ENCODE measurements at regions not wholly inside any gene's neighbourhood (a gene's known extent, or its start where the extent isn't known, plus 50 kb on each side); places are given as distances from the start of the nearest gene placed in this dataset.

GRCh38 chrX:113539599-113540356 lies 699.1 kb upstream of the AMOT start:
- H3K9me3 ChIP-seq (ENCODE audit: low read length) = no peaks in the 10 kb centered on the region
- ChIA-PET POLR2A (no interaction called here), CTCF (no interaction called here)
- no peaks in the 10 kb centered on the region for H3K4me1 Mint-ChIP-seq
- H3K36me3 Mint-ChIP-seq = no peaks in the 10 kb centered on the region
- peaks cover 0 to 5% (median 3%) of the 10 kb centered on the region in 5 donors for H3K9me3 Mint-ChIP-seq
- no peak for DNase-seq
- H3K27me3 ChIP-seq (ENCODE audit: insufficient read depth, low read length, poor library complexity, severe bottlenecking) = no peaks in the 10 kb centered on the region
- no peaks in the 10 kb centered on the region for H3K4me1 ChIP-seq (ENCODE audit: insufficient read depth, low read length)
- H3K27me3 Mint-ChIP-seq = no peaks in the 10 kb centered on the region
- no peaks in the 10 kb centered on the region for H3K36me3 ChIP-seq (ENCODE audit: insufficient read depth, low read length)
- H3K4me3 Mint-ChIP-seq = no peak overlapping the region
- no peak overlapping the region for H3K4me3 ChIP-seq (ENCODE audit: low read length)
- no peak overlapping the region for H3K27ac Mint-ChIP-seq
- H3K27ac ChIP-seq (ENCODE audit: low read depth, low read length) = no peak overlapping the region

- H3K27me3 ChIP-seq (ENCODE audit: insufficient read depth, low read length, poor library complexity, severe bottlenecking) = no peaks in the 10 kb centered on the region
- H3K9me3 ChIP-seq (ENCODE audit: low read length) = no peaks in the 10 kb centered on the region
- no peak for DNase-seq
- Mint-ChIP-seq H3K27ac (no peak overlapping the region), H3K27me3 (peaks cover 0 to 5% of the 10 kb centered on the region in 2 donors), H3K4me1 (no peaks in the 10 kb centered on the region), H3K36me3 (no peaks in the 10 kb centered on the region), H3K9me3 (peaks cover 0 to 8% (median 4%) of the 10 kb centered on the region in 5 donors), H3K4me3 (no peak overlapping the region)
- CTCF ChIA-PET = no interaction called here
- no peaks in the 10 kb centered on the region for H3K4me1 ChIP-seq (ENCODE audit: insufficient read depth, low read length)
- H3K4me3 ChIP-seq (ENCODE audit: low read length) = no peak overlapping the region
- no peaks in the 10 kb centered on the region for H3K36me3 ChIP-seq (ENCODE audit: insufficient read depth, low read length)
- H3K27ac ChIP-seq (ENCODE audit: low read depth, low read length) = no peak overlapping the region
- POLR2A ChIA-PET = no interaction called here
Observed at GRCh38 chrX:113529426-113530013, 688.9 kb upstream of the AMOT start.

GRCh38 chrX:113522814-113523213 lies 682.2 kb upstream of the AMOT start:
- DNase-seq = no peak
- H3K36me3 Mint-ChIP-seq = no peaks in the 10 kb centered on the region
- no peaks in the 10 kb centered on the region for H3K4me1 Mint-ChIP-seq
- H3K4me1 ChIP-seq (ENCODE audit: insufficient read depth, low read length) = no peaks in the 10 kb centered on the region
- no peak overlapping the region for H3K27ac ChIP-seq (ENCODE audit: low read depth, low read length)
- no peaks in the 10 kb centered on the region for H3K9me3 ChIP-seq (ENCODE audit: low read length)
- H3K9me3 Mint-ChIP-seq = peaks cover 0 to 8% (median 0%) of the 10 kb centered on the region in 5 donors
- no peak overlapping the region for H3K27ac Mint-ChIP-seq
- H3K27me3 ChIP-seq (ENCODE audit: insufficient read depth, low read length, poor library complexity, severe bottlenecking) = no peaks in the 10 kb centered on the region
- H3K36me3 ChIP-seq (ENCODE audit: insufficient read depth, low read length) = no peaks in the 10 kb centered on the region
- ChIA-PET POLR2A (no interaction called here), CTCF (no interaction called here)
- peaks cover 0 to 2% of the 10 kb centered on the region in 2 donors for H3K27me3 Mint-ChIP-seq
- no peak overlapping the region for H3K4me3 Mint-ChIP-seq
- no peak overlapping the region for H3K4me3 ChIP-seq (ENCODE audit: low read length)

GRCh38 chrX:113514906-113515305 lies 674.3 kb upstream of the AMOT start:
- Mint-ChIP-seq H3K27me3 (no peaks in the 10 kb centered on the region), H3K27ac (no peak overlapping the region)

GRCh38 chrX:113512700-113513395 lies 672.2 kb upstream of the AMOT start:
- H3K27ac ChIP-seq (ENCODE audit: low read depth, low read length) = no peak overlapping the region
- Mint-ChIP-seq H3K4me3 (no peak overlapping the region), H3K4me1 (no peaks in the 10 kb centered on the region), H3K36me3 (no peaks in the 10 kb centered on the region), H3K27me3 (no peaks in the 10 kb centered on the region), H3K9me3 (peaks cover 0 to 8% (median 4%) of the 10 kb centered on the region in 5 donors), H3K27ac (no peak overlapping the region)
- H3K36me3 ChIP-seq (ENCODE audit: insufficient read depth, low read length) = no peaks in the 10 kb centered on the region
- H3K9me3 ChIP-seq (ENCODE audit: low read length) = no peaks in the 10 kb centered on the region
- H3K27me3 ChIP-seq (ENCODE audit: insufficient read depth, low read length, poor library complexity, severe bottlenecking) = no peaks in the 10 kb centered on the region
- ChIA-PET POLR2A (no interaction called here), CTCF (no interaction called here)
- DNase-seq = no peak
- H3K4me3 ChIP-seq (ENCODE audit: low read length) = no peak overlapping the region
- no peaks in the 10 kb centered on the region for H3K4me1 ChIP-seq (ENCODE audit: insufficient read depth, low read length)

More at GRCh38 chrX:113514906-113515305, 674.3 kb upstream of the AMOT start:
- ChIA-PET POLR2A (no interaction called here), CTCF (no interaction called here)
- Mint-ChIP-seq H3K9me3 (peaks cover 0 to 8% (median 2%) of the 10 kb centered on the region in 5 donors), H3K4me1 (no peaks in the 10 kb centered on the region), H3K4me3 (no peak overlapping the region), H3K36me3 (no peaks in the 10 kb centered on the region)
- no peaks in the 10 kb centered on the region for H3K36me3 ChIP-seq (ENCODE audit: insufficient read depth, low read length)
- H3K4me3 ChIP-seq (ENCODE audit: low read length) = no peak overlapping the region
- no peak overlapping the region for H3K27ac ChIP-seq (ENCODE audit: low read depth, low read length)
- DNase-seq = no peak
- no peaks in the 10 kb centered on the region for H3K9me3 ChIP-seq (ENCODE audit: low read length)
- H3K4me1 ChIP-seq (ENCODE audit: insufficient read depth, low read length) = no peaks in the 10 kb centered on the region
- H3K27me3 ChIP-seq (ENCODE audit: insufficient read depth, low read length, poor library complexity, severe bottlenecking) = no peaks in the 10 kb centered on the region

- Mint-ChIP-seq H3K27ac (no peak overlapping the region), H3K27me3 (no peaks in the 10 kb centered on the region), H3K36me3 (no peaks in the 10 kb centered on the region), H3K4me1 (no peaks in the 10 kb centered on the region), H3K9me3 (peaks cover 0 to 6% (median 4%) of the 10 kb centered on the region in 5 donors), H3K4me3 (no peak overlapping the region)
- H3K4me1 ChIP-seq (ENCODE audit: insufficient read depth, low read length) = no peaks in the 10 kb centered on the region
- H3K27ac ChIP-seq (ENCODE audit: low read depth, low read length) = no peak overlapping the region
- no peak overlapping the region for H3K4me3 ChIP-seq (ENCODE audit: low read length)
- no peaks in the 10 kb centered on the region for H3K27me3 ChIP-seq (ENCODE audit: insufficient read depth, low read length, poor library complexity, severe bottlenecking)
- no peak for DNase-seq
- H3K9me3 ChIP-seq (ENCODE audit: low read length) = no peaks in the 10 kb centered on the region
- ChIA-PET CTCF (no interaction called here), POLR2A (no interaction called here)
- no peaks in the 10 kb centered on the region for H3K36me3 ChIP-seq (ENCODE audit: insufficient read depth, low read length)
Observed at GRCh38 chrX:113510586-113510985, 670.0 kb upstream of the AMOT start.

- H3K4me3 ChIP-seq (ENCODE audit: low read length) = no peak overlapping the region
- Mint-ChIP-seq H3K4me3 (no peak overlapping the region), H3K27ac (no peak overlapping the region), H3K9me3 (peaks cover 0 to 25% (median 3%) of the 10 kb centered on the region in 5 donors), H3K36me3 (no peaks in the 10 kb centered on the region), H3K4me1 (no peaks in the 10 kb centered on the region), H3K27me3 (no peaks in the 10 kb centered on the region)
- H3K9me3 ChIP-seq (ENCODE audit: low read length) = no peaks in the 10 kb centered on the region
- POLR2A ChIA-PET = no interaction called here
- CTCF ChIA-PET = no interaction called here
- DNase-seq = no peak
- no peaks in the 10 kb centered on the region for H3K36me3 ChIP-seq (ENCODE audit: insufficient read depth, low read length)
- no peaks in the 10 kb centered on the region for H3K27me3 ChIP-seq (ENCODE audit: insufficient read depth, low read length, poor library complexity, severe bottlenecking)
- no peaks in the 10 kb centered on the region for H3K4me1 ChIP-seq (ENCODE audit: insufficient read depth, low read length)
- H3K27ac ChIP-seq (ENCODE audit: low read depth, low read length) = no peak overlapping the region
Observed at GRCh38 chrX:113492895-113493294, 652.3 kb upstream of the AMOT start.

- CTCF ChIA-PET = no interaction called here
Observed at GRCh38 chrX:113473418-113473817, 632.8 kb upstream of the AMOT start.

More at GRCh38 chrX:113473418-113473817, 632.8 kb upstream of the AMOT start:
- Mint-ChIP-seq H3K36me3 (no peaks in the 10 kb centered on the region), H3K9me3 (peaks cover 0 to 6% (median 2%) of the 10 kb centered on the region in 5 donors), H3K4me1 (no peaks in the 10 kb centered on the region), H3K27ac (no peak overlapping the region), H3K4me3 (no peak overlapping the region), H3K27me3 (peaks cover 0 to 8% of the 10 kb centered on the region in 2 donors)
- POLR2A ChIA-PET = no interaction called here
- no peaks in the 10 kb centered on the region for H3K4me1 ChIP-seq (ENCODE audit: insufficient read depth, low read length)
- no peaks in the 10 kb centered on the region for H3K9me3 ChIP-seq (ENCODE audit: low read length)
- no peak overlapping the region for H3K27ac ChIP-seq (ENCODE audit: low read depth, low read length)
- no peak for DNase-seq
- H3K36me3 ChIP-seq (ENCODE audit: insufficient read depth, low read length) = no peaks in the 10 kb centered on the region
- no peaks in the 10 kb centered on the region for H3K27me3 ChIP-seq (ENCODE audit: insufficient read depth, low read length, poor library complexity, severe bottlenecking)
- no peak overlapping the region for H3K4me3 ChIP-seq (ENCODE audit: low read length)
